ENCODE measurements at regions not wholly inside any gene's neighbourhood (a gene's known extent, or its start where the extent isn't known, plus 50 kb on each side); places are given as distances from the start of the nearest gene placed in this dataset.

GRCh38 chr12:19021646-19022045, 107.9 kb upstream of the PLEKHA5 start:
- no peak for FAIRE-seq

GRCh38 chr12:19025582-19025981, 104.0 kb upstream of the PLEKHA5 start:
- FAIRE-seq, result no peak

GRCh38 chr12:19026034-19026433, 103.5 kb upstream of the PLEKHA5 start:
- no peak for FAIRE-seq

GRCh38 chr12:19026614-19027488, 102.7 kb upstream of the PLEKHA5 start:
- no peak for FAIRE-seq

- no peak for FAIRE-seq
These were observed 99.4 kb upstream of the PLEKHA5 start for GRCh38 chr12:19030180-19030579.

- no peak for FAIRE-seq
These were observed 98.9 kb upstream of the PLEKHA5 start for GRCh38 chr12:19030603-19031002.

GRCh38 chr12:19031032-19031431, 98.5 kb upstream of the PLEKHA5 start:
- no peak for FAIRE-seq

GRCh38 chr12:19032826-19033225, 96.7 kb upstream of the PLEKHA5 start:
- no peak for FAIRE-seq

- no peak for FAIRE-seq
These were observed 96.3 kb upstream of the PLEKHA5 start for GRCh38 chr12:19033244-19033643.

- no peak for FAIRE-seq
These were observed 94.6 kb upstream of the PLEKHA5 start for GRCh38 chr12:19034937-19035336.

GRCh38 chr12:19035536-19035935, 94.0 kb upstream of the PLEKHA5 start:
- no peak for FAIRE-seq

- FAIRE-seq, result no peak
These were observed 92.7 kb upstream of the PLEKHA5 start for GRCh38 chr12:19036673-19037357.

- no peak for FAIRE-seq
These were observed 91.3 kb upstream of the PLEKHA5 start for GRCh38 chr12:19038209-19038608.

- FAIRE-seq, result no peak
These were observed 90.0 kb upstream of the PLEKHA5 start for GRCh38 chr12:19039515-19039914.

- FAIRE-seq, result no peak
These were observed 87.3 kb upstream of the PLEKHA5 start for GRCh38 chr12:19042221-19042620.

- no peak for FAIRE-seq
These were observed 85.1 kb upstream of the PLEKHA5 start for GRCh38 chr12:19044430-19044829.

- FAIRE-seq, result no peak
These were observed 84.6 kb upstream of the PLEKHA5 start for GRCh38 chr12:19044891-19045290.

GRCh38 chr12:19045426-19045825, 84.1 kb upstream of the PLEKHA5 start:
- FAIRE-seq, result no peak

- no peak for FAIRE-seq
These were observed 80.6 kb upstream of the PLEKHA5 start for GRCh38 chr12:19048943-19049342.

- no peak for FAIRE-seq
These were observed 76.8 kb upstream of the PLEKHA5 start for GRCh38 chr12:19052689-19053088.

GRCh38 chr12:19053218-19053617, 76.3 kb upstream of the PLEKHA5 start:
- no peak for FAIRE-seq

GRCh38 chr12:19054035-19054434, 75.5 kb upstream of the PLEKHA5 start:
- FAIRE-seq, result no peak

- no peak for FAIRE-seq
These were observed 73.9 kb upstream of the PLEKHA5 start for GRCh38 chr12:19055589-19055988.
